Thyroid gland (tissue), 4 donors: ENCODE measurements at regions not wholly inside any gene's neighbourhood (a gene's known extent, or its start where the extent isn't known, plus 50 kb on each side); places are given as distances from the start of the nearest gene placed in this dataset.

Experiments used
- CTCF ChIP-seq, 6 experiments: fragments of 200-600 bp in 3 of 6; fragments of 450-650 bp in 3 of 6; sonication (generic) in 3 of 6; IDR thresholded peaks; one replicate each; pipeline ENCODE4 v1.5.1; 2016 to 2019; ENCODE audit warnings: antibody characterized with exemption in 6 of 6, mild to moderate bottlenecking in 2 of 6, inconsistent platforms in 1 of 6, moderate library complexity in 1 of 6
- POLR2A ChIP-seq, 2 donors: fragments of 450-650 bp; IDR thresholded peaks; one replicate each; pipeline ENCODE4 v1.6.1; 2017; ENCODE audit warnings: antibody characterized with exemption in 2 of 2, mild to moderate bottlenecking in 2 of 2, moderate library complexity in 1 of 2

DNA sequence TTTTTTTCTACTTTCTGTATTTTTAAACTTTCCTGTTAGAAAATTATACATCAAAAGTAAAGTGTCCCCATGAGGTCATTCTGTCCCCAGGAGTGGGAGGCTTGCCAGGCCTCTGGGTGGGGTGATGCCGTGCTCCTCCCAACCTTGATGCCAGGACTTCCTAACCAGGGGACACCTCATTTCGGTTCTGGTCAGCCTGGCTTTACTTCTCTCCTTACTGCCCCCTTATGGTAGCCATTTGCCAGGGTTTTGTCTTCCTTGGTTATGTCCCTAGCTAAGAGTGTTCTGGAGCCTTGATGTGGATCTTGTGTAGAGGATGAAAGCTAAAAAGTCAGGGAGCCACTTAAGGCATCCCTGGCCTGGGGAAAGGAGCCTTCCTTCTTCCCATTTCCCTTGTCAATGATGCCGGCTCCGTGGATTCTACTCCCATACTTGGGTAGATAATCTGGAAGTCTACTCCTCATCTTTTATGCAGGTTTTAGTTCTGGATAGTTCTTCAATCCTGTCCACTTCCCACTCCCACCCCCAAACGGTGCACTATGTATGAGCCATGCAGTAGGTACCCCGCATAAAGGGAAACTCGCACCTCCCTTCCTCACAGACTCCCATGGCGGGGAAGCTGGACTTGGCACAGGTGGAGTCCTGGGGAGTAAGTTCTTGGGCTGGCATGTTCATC lies 164.1 kb upstream of the SALL4 start:
- peak in 5 of 6 experiments; percentile 35 to 59 (median 49) for TF ChIP-seq CTCF (IDR thresholded peaks at IDR 0.05)
- TF ChIP-seq POLR2A (IDR thresholded peaks at IDR 0.05), result no peak
